Stomach (tissue), 8 donors: ENCODE measurements at regions not wholly inside any gene's neighbourhood (a gene's known extent, or its start where the extent isn't known, plus 50 kb on each side); places are given as distances from the start of the nearest gene placed in this dataset.
A peak's percentile ranks its signal among the peaks of the same experiment; 100 is the strongest.

Experiments used
- DNase-seq, 2 donors: peaks; one replicate each; pipeline versions ENCODE4 v3.0.0 to v3.0.0-alpha.2; 2013 to 2019
- H3K27ac ChIP-seq, 5 donors: fragments of 200-600 bp in 4 of 5; sonication (generic) in 4 of 5; one replicate each; pipeline ENCODE4 v1.5.1; 2013 to 2019; ENCODE audit warnings: mild to moderate bottlenecking in 1 of 5, moderate library complexity in 1 of 5
- H3K27me3 ChIP-seq, 3 donors: fragments of 200-600 bp; sonication (generic); one replicate each; pipeline ENCODE4 v1.5.1; 2017 to 2019; ENCODE audit warnings: mixed run types in 1 of 3
- H3K36me3 ChIP-seq, 4 donors: fragments of 200-600 bp; sonication (generic); 1 replicate in 3 of 4; 2 replicates in 1 of 4; pipeline ENCODE4 v1.5.1; 2016 to 2019
- H3K4me1 ChIP-seq, 4 donors: fragments of 200-600 bp; sonication (generic); one replicate each; pipeline ENCODE4 v1.5.1; 2016 to 2019
- H3K4me3 ChIP-seq, 4 donors: fragments of 200-600 bp; sonication (generic) in 3 of 4; one replicate each; pipeline ENCODE4 v1.5.1; 2016 to 2019; ENCODE audit warnings: mild to moderate bottlenecking in 1 of 4
- H3K9me3 ChIP-seq, 4 donors: fragments of 200-600 bp; sonication (generic); one replicate each; pipeline ENCODE4 v1.5.1; 2016 to 2019
- EP300 ChIP-seq: sonication (generic); formaldehyde crosslinking; IDR thresholded peaks from one replicate; pipeline ENCODE4 v1.6.1; 2017; ENCODE audit warnings: antibody characterized with exemption
- POLR2A ChIP-seq, 4 donors: fragments of 450-650 bp; IDR thresholded peaks; one replicate each; pipeline ENCODE4 v1.6.1; 2016; ENCODE audit warnings: antibody characterized with exemption in 4 of 4, control low read depth in 2 of 4, mild to moderate bottlenecking in 1 of 4, moderate library complexity in 1 of 4
- POLR2AphosphoS5 ChIP-seq, 3 donors: sonication (generic); formaldehyde crosslinking; IDR thresholded peaks; one replicate each; pipeline ENCODE4 v1.6.1; 2016; ENCODE audit warnings: antibody characterized with exemption in 3 of 3
- WGBS, 5 donors: extraction: QIAGEN DNeasy Blood & Tissue Kit in 3 of 5; methylation state at CpG; one replicate each; pipeline versions ENCODE4 v1.1.5 to v1.1.7; 2013 to 2018; 5-methylcytosine and 5-hydroxymethylcytosine counted together
- intact Hi-C: fragments of 100-400 bp; cut with DNase I; formaldehyde crosslinking; loops from one replicate; pipeline ENCODE4 v1.15.1; 2023; ENCODE audit warnings: low total_unique reads
- TF ChIP-seq, protein P1 (sequence below), 7 experiments: fragments of 450-650 bp in 4 of 7; fragments of 200-600 bp in 3 of 7; sonication (generic) in 3 of 7; IDR thresholded peaks; one replicate each; pipeline ENCODE4 v1.5.1; 2016 to 2019; ENCODE audit warnings: antibody characterized with exemption in 7 of 7, control low read depth in 2 of 7, mild to moderate bottlenecking in 1 of 7
- donor health status: healthy with polysubstance abuse.
- donor health status: Bipolar disorder and iron deficiency.
- donor health status: healthy.

GRCh38 chr9:82808478-82808877, 254.5 kb downstream of the RASEF start:
- Histone ChIP-seq H3K36me3 (no peaks in the 10 kb centered on the region), H3K27me3 (no peaks in the 10 kb centered on the region), H3K4me1 (no peaks in the 10 kb centered on the region), H3K4me3 (no peak overlapping the region), H3K27ac (no peak overlapping the region), H3K9me3 (no peaks in the 10 kb centered on the region)
- WGBS, 5 donors = 88 to 98% (median 96%) methylated on average over 2 of the region's 2 CpGs
- DNase-seq = no peak
- intact Hi-C loops = no loop called here
- TF ChIP-seq POLR2AphosphoS5 (IDR thresholded peaks at IDR 0.05) (no peak), POLR2A (IDR thresholded peaks at IDR 0.05) (no peak), EP300 (no peak)
- TF ChIP-seq, protein P1, sequence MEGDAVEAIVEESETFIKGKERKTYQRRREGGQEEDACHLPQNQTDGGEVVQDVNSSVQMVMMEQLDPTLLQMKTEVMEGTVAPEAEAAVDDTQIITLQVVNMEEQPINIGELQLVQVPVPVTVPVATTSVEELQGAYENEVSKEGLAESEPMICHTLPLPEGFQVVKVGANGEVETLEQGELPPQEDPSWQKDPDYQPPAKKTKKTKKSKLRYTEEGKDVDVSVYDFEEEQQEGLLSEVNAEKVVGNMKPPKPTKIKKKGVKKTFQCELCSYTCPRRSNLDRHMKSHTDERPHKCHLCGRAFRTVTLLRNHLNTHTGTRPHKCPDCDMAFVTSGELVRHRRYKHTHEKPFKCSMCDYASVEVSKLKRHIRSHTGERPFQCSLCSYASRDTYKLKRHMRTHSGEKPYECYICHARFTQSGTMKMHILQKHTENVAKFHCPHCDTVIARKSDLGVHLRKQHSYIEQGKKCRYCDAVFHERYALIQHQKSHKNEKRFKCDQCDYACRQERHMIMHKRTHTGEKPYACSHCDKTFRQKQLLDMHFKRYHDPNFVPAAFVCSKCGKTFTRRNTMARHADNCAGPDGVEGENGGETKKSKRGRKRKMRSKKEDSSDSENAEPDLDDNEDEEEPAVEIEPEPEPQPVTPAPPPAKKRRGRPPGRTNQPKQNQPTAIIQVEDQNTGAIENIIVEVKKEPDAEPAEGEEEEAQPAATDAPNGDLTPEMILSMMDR (IDR thresholded peaks at IDR 0.05) = no peak

DNA sequence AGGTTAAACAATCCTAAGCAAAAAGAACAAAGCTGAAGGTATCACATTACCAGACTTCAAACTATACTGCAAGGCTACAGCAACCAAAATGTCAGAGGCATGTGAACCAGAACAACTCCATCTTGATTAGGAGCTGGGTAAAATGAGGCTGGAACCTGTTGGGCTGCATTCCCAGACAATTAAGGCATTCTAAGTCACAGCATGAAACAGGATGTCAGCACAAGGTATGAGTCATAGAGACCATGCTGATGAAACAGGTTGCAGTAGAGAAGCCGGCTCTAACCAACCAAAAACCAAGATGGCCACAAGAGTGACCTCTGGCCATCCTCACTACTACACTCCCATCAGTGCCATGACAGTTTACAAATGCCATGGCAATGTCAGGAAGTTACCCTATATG, 252.0 kb downstream of the RASEF start:
- no peaks in the 10 kb centered on the region for H3K4me1 ChIP-seq
- H3K36me3 ChIP-seq = no peaks in the 10 kb centered on the region
- intact Hi-C loops = no loop called here
- no peak overlapping the region for H3K27ac ChIP-seq
- no peaks in the 10 kb centered on the region for H3K27me3 ChIP-seq
- H3K9me3 ChIP-seq = no peaks in the 10 kb centered on the region
- H3K4me3 ChIP-seq = no peak overlapping the region
- 28 to 65% (median 50%) methylated on average over 1 of the region's 1 CpG for WGBS, 5 donors
- TF ChIP-seq, protein P1 (IDR thresholded peaks at IDR 0.05) = no peak
- no peak for TF ChIP-seq EP300
- no peak for TF ChIP-seq POLR2A (IDR thresholded peaks at IDR 0.05)
- TF ChIP-seq POLR2AphosphoS5 (IDR thresholded peaks at IDR 0.05) = no peak
- peak in 1 of 2 donors; percentile 38 for DNase-seq

GRCh38 chr9:82819260-82819659, 243.7 kb downstream of the RASEF start:
- no peaks in the 10 kb centered on the region for H3K4me1 ChIP-seq
- H3K9me3 ChIP-seq = no peaks in the 10 kb centered on the region
- 70 to 79% (median 73%) methylated on average over 2 of the region's 2 CpGs for WGBS, 5 donors
- H3K27ac ChIP-seq = no peak overlapping the region
- no peak overlapping the region for H3K4me3 ChIP-seq
- H3K27me3 ChIP-seq = no peaks in the 10 kb centered on the region
- intact Hi-C loops = no loop called here
- DNase-seq = no peak
- no peak for TF ChIP-seq POLR2AphosphoS5 (IDR thresholded peaks at IDR 0.05)
- TF ChIP-seq EP300 = no peak
- no peak for TF ChIP-seq POLR2A (IDR thresholded peaks at IDR 0.05)
- TF ChIP-seq, protein P1 (IDR thresholded peaks at IDR 0.05) = no peak
- no peaks in the 10 kb centered on the region for H3K36me3 ChIP-seq

GRCh38 chr9:82820186-82820585, 242.8 kb downstream of the RASEF start:
- no peak overlapping the region for H3K4me3 ChIP-seq
- no peaks in the 10 kb centered on the region for H3K36me3 ChIP-seq
- WGBS, 5 donors = 50 to 67% (median 63%) methylated on average over 1 of the region's 1 CpG
- intact Hi-C loops = no loop called here
- H3K27ac ChIP-seq = no peak overlapping the region
- H3K9me3 ChIP-seq = no peaks in the 10 kb centered on the region
- H3K4me1 ChIP-seq = no peaks in the 10 kb centered on the region
- TF ChIP-seq EP300 (no peak), POLR2AphosphoS5 (IDR thresholded peaks at IDR 0.05) (no peak), POLR2A (IDR thresholded peaks at IDR 0.05) (no peak)
- TF ChIP-seq, protein P1 (IDR thresholded peaks at IDR 0.05) = no peak
- no peak for DNase-seq
- H3K27me3 ChIP-seq = no peaks in the 10 kb centered on the region
